Lower lobe of right lung (tissue), 2 donors: ENCODE measurements at regions not wholly inside any gene's neighbourhood (a gene's known extent, or its start where the extent isn't known, plus 50 kb on each side); places are given as distances from the start of the nearest gene placed in this dataset.
"Not testable (repeated sequence)": the region's sequence is repeated elsewhere in the genome, so short reads cannot be mapped to it uniquely, and the experiment has no call there.

ENCODE experiments used
- ATAC-seq, 2 donors: fragments of 200-7000 bp; cut with Tn5 transposase; one replicate each; pipeline ENCODE4 v1.9.1; 2020 to 2022; ENCODE audit warnings: mild to moderate bottlenecking in 2 of 2, moderate library complexity in 2 of 2
- DNase-seq: peaks from one replicate; pipeline ENCODE4 v3.0.0-alpha.2; 2020
- H3K27ac ChIP-seq: fragments of 200-600 bp; one replicate; pipeline ENCODE4 v1.8.0; 2022
- H3K27me3 ChIP-seq: fragments of 200-600 bp; one replicate; pipeline ENCODE4 v1.8.0; 2022; ENCODE audit warnings: low read depth
- H3K36me3 ChIP-seq: fragments of 200-600 bp; one replicate; pipeline ENCODE4 v1.8.0; 2022; ENCODE audit warnings: mild to moderate bottlenecking
- H3K4me1 ChIP-seq: fragments of 200-600 bp; one replicate; pipeline ENCODE4 v1.8.0; 2022
- H3K4me3 ChIP-seq: fragments of 200-600 bp; one replicate; pipeline ENCODE4 v1.8.0; 2022; ENCODE audit warnings: mild to moderate bottlenecking
- H3K9me3 ChIP-seq: fragments of 200-600 bp; one replicate; pipeline ENCODE4 v1.8.0; 2022
- CTCF ChIP-seq: fragments of 200-600 bp; IDR thresholded peaks from one replicate; pipeline ENCODE4 v1.8.0; 2022; ENCODE audit warnings: antibody characterized with exemption, mild to moderate bottlenecking
- intact Hi-C: fragments of 100-400 bp; cut with DNase I; formaldehyde crosslinking; loops from one replicate; pipeline ENCODE4 v1.11.0; 2022
- donor health status: DM: no; HTN: yes; CAD: no; lungs with severe emphysema.

- Histone ChIP-seq H3K27ac (no peak overlapping the region), H3K27me3 (peaks cover 4% of the 10 kb centered on the region), H3K4me3 (no peak overlapping the region), H3K9me3 (no peaks in the 10 kb centered on the region), H3K36me3 (no peaks in the 10 kb centered on the region), H3K4me1 (no peaks in the 10 kb centered on the region)
- TF ChIP-seq CTCF: peak; percentile 62
- DNase-seq (no peak), ATAC-seq (peak; percentile 62 to 77)
- intact Hi-C loops: no loop called here
Measured at GRCh38 chr7:142626420-142627035, 122.7 kb upstream of the PRSS1 start.

GRCh38 chr7:142625216-142625615, 124.1 kb upstream of the PRSS1 start:
- H3K27me3 ChIP-seq, H3K27ac ChIP-seq, H3K4me3 ChIP-seq, ATAC-seq, intact Hi-C loops, DNase-seq, H3K36me3 ChIP-seq, H3K9me3 ChIP-seq, H3K4me1 ChIP-seq: not testable (repeated sequence)

- no peak for DNase-seq
- Histone ChIP-seq H3K4me1 (no peaks in the 10 kb centered on the region), H3K27me3 (no peaks in the 10 kb centered on the region), H3K27ac (no peak overlapping the region), H3K4me3 (no peak overlapping the region), H3K36me3 (no peaks in the 10 kb centered on the region), H3K9me3 (no peaks in the 10 kb centered on the region)
- TF ChIP-seq CTCF: no peak
- intact Hi-C loops: no loop called here
- ATAC-seq: no peak
Measured at GRCh38 chr7:142620402-142620801, 128.9 kb upstream of the PRSS1 start.

- H3K36me3 ChIP-seq: no peaks in the 10 kb centered on the region
- no peak for ATAC-seq
- H3K27ac ChIP-seq: no peak overlapping the region
- H3K9me3 ChIP-seq: no peaks in the 10 kb centered on the region
- TF ChIP-seq CTCF: no peak
- intact Hi-C loops: no loop called here
- H3K27me3 ChIP-seq: peaks cover 13% of the 10 kb centered on the region
- no peaks in the 10 kb centered on the region for H3K4me1 ChIP-seq
- no peak overlapping the region for H3K4me3 ChIP-seq
- DNase-seq: no peak
Measured at GRCh38 chr7:142618655-142619351, 130.5 kb upstream of the PRSS1 start.

- H3K27me3 ChIP-seq: peaks cover 18% of the 10 kb centered on the region
- DNase-seq (no peak), ATAC-seq (no peak)
- intact Hi-C loops: no loop called here
- TF ChIP-seq CTCF: no peak
- no peaks in the 10 kb centered on the region for H3K9me3 ChIP-seq
- no peak overlapping the region for H3K27ac ChIP-seq
- H3K36me3 ChIP-seq: no peaks in the 10 kb centered on the region
- no peak overlapping the region for H3K4me3 ChIP-seq
- H3K4me1 ChIP-seq: no peaks in the 10 kb centered on the region
Measured at GRCh38 chr7:142616842-142617241, 132.4 kb upstream of the PRSS1 start.

- intact Hi-C loops: no loop called here
- H3K4me1 ChIP-seq: no peaks in the 10 kb centered on the region
Measured at GRCh38 chr7:142616121-142616643, 133.1 kb upstream of the PRSS1 start.

More at GRCh38 chr7:142616121-142616643, 133.1 kb upstream of the PRSS1 start:
- no peak for DNase-seq
- Histone ChIP-seq H3K9me3 (no peaks in the 10 kb centered on the region), H3K36me3 (no peaks in the 10 kb centered on the region), H3K27ac (no peak overlapping the region), H3K4me3 (no peak overlapping the region), H3K27me3 (peaks cover 18% of the 10 kb centered on the region)
- no peak for TF ChIP-seq CTCF
- no peak for ATAC-seq
